IPS-11a (cell line): ENCODE measurements at regions not wholly inside any gene's neighbourhood (a gene's known extent, or its start where the extent isn't known, plus 50 kb on each side); places are given as distances from the start of the nearest gene placed in this dataset.

Experiments
- H3K4me3 ChIP-seq: one replicate; pipeline ENCODE4 v1.5.1; 2013; ENCODE audit warnings: low read depth, low read length, control low read depth

DNA sequence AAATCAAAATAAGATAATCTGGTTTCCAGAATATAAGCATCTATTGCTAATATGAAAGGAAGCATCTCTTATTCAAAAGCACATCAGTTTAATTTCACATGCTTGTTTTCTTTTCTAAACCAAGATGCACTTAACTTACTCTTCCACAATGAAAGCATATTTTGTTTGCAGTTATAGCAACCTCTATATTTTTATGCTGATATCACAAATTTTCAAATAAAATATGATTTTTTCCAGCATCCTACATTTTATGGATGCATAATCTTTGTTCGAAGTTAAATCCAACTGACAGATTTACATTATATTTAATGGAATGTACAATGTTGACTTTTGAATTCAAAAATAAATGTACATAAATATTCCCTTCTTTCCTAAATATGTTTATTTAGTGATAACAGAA, 978.3 kb upstream of the B3GALT2 start:
- H3K4me3 ChIP-seq, result no peak overlapping the region

DNA sequence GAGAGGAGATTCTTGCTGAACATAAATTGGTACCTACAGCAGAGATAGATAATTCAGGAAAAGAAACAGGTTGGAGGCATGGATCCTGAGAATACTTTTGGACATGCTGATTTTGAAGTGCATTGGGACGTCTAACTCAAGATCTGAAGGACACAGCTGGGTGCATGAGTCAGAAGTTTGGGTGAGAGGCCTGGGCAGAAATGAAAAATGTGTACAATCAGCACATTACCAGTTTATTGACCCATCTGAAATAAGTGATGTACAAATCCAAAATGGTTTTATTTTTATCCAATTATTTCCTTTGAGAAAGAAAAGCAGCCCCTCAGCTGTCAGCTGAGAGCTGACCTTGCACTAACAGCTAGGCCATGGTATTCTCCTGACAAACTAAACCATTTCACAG, 975.2 kb upstream of the B3GALT2 start:
- no peak overlapping the region for H3K4me3 ChIP-seq

DNA sequence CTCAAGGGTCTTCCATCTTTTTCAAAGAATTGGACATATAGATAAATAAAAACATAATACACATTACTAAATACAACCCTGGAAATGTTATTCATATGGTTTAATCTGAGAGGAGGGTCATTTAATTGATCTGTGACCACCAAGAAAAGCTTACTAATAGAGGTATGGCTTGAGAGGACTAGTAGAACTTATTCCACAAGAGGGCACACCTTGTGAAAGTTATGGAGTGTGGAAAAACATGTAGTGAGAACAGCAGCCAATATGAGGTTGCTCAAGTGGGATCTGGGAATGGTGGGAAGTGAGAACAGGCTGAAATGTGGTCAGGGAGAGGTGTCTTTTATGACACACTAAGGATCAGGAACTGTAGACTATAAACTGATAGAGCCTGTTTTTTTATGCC, 973.5 kb upstream of the B3GALT2 start:
- H3K4me3 ChIP-seq, result no peak overlapping the region

DNA sequence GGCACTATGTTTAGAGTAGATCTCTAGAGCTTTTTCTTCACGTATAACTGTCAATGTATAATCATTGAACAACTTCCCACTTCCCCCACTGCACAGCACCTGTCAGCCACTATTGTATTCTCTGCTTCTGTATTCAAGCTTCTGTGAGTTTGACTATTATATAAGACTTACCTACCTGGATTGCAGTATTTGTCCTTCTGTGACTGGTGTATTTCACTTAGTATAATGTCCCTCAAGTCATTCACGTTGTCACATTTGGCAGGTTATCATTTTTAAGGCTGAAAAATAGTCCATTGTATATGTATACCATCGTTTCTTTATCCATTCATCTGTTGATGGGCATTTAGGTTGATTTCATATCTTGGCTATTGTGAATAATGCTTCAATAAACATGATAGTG, 969.5 kb upstream of the B3GALT2 start:
- H3K4me3 ChIP-seq, result no peak overlapping the region

DNA sequence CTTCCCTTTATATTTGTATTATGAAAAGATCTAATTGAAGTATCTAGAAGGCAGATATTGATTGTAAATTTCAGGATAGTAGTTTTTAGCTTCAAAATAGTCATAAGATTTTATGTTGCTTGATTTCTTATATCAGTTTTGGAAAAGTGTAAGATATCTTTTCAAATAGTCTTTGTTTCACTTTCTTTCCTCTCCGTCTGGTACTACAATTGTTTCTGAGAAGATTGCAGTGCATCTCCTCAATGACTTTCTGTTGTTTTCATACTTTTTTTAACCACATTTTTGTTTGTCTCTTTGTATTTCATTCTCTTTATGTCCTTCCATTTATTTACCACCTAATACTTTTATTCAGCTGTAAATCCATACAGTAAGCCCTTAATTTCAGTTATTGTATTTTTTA, 964.6 kb upstream of the B3GALT2 start:
- no peak overlapping the region for H3K4me3 ChIP-seq

DNA sequence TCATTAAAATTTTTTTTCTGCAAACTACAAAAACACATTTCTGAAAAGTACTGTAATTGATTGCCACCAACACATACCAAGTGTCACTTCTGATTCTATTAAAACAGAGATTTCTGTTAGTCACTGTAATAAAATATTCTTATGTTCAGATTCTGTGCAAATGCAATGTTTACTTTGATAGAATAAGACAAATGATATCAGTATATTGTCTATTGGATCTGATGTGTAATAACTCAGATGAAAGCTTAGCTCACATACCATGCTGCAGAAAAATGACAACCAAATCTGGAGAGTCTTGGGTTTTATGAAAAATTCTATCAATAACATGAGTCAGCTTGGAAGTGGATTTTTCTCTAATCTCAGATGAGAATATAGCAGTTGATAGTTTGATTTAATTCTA, 963.8 kb upstream of the B3GALT2 start:
- H3K4me3 ChIP-seq, result no peak overlapping the region

DNA sequence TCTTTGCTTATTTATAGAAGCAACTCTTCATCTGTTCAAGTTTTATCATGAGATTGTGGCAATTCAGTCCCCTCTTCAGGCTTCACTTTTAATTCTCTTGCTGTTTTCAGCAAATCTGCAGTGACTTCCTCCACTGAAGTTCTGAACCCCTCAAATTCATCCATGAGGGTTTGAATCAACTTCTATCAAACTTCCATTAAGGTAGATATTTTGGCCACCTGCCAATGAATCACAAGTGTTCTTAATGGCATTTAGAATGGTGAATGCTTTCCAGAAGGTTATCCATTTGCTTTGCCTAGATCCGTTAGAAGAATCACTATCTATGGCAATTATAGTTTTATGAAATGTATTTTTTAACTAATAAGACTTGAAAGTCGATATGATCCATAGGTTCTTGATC, 946.7 kb upstream of the B3GALT2 start:
- H3K4me3 ChIP-seq, result no peak overlapping the region

DNA sequence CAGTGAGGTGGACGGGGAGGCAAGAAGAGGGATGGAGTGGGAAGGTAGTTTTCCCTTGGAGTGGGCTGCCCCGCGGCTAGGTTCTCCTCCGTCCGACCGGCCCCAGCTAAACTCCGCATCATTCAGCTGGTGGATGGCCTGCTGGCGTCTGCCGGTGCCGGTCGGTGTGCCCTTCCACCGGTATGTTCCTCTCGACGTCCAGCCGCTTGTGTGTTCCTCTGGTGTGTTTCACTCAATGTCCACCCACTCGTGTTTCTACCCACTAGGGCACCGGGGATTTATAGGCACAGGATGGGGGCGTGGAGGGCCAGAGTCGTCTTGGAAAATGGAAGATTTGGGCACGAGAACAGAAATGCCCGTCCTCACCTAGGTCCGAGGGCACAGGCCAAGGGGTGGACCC, 931.7 kb upstream of the B3GALT2 start:
- no peak overlapping the region for H3K4me3 ChIP-seq

DNA sequence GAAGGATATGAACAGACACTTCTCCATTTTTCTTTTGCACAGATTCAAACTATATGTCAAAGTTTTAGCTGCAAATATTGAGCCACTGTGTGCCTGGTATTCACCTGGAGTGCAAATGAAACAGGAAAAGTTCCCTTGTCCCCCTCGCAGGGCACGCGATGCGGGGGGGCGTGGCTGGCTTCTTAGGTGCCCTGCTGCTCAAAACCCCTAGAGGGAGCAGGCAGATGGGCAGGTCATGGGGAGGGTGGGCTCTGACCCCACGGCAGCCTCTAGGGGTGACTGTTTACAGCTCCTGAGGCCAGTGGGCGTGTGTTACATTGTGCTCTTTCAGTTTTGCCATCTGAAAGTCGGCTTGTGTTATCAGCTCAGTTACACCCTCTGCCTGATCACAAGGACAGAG, 931.2 kb upstream of the B3GALT2 start:
- no peak overlapping the region for H3K4me3 ChIP-seq

DNA sequence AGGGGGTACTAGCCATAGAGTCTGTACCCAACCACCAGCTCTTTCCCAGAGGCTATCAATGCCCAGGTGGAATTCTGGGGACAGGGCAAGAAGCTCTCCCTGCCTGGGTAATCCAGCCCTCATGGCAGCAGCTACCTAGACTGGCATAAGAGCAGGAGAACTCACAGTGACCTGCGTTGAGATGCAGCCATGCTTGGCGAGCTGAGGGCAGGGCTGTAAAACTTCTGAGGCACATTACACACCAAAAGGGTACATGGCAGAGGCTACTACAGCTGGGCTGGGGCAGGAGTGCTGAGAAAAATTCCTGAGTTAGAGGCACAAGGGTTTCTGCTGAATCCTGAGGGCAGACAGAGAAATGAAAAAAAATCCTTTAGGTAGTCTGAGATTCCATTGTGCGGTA, 927.9 kb upstream of the B3GALT2 start:
- H3K4me3 ChIP-seq, result no peak overlapping the region

DNA sequence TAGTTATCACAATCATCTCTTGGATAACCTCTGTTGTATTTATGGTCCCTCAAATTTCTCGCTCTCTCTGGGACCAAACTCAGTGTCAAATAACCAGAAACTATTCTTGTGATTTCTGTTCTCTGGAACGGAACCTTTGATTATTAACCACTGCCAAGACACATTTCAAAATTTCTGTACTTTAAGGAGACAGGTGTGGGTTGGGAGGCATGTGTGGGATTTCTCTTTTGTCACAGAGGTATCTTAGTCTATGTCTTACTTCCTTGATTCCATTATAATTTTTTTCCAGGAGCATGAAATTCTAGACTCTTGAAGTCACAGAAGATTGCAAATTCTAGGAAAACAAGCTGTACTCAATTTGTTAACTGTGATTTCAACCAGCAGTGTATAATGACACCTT, 919.0 kb upstream of the B3GALT2 start:
- no peak overlapping the region for H3K4me3 ChIP-seq

DNA sequence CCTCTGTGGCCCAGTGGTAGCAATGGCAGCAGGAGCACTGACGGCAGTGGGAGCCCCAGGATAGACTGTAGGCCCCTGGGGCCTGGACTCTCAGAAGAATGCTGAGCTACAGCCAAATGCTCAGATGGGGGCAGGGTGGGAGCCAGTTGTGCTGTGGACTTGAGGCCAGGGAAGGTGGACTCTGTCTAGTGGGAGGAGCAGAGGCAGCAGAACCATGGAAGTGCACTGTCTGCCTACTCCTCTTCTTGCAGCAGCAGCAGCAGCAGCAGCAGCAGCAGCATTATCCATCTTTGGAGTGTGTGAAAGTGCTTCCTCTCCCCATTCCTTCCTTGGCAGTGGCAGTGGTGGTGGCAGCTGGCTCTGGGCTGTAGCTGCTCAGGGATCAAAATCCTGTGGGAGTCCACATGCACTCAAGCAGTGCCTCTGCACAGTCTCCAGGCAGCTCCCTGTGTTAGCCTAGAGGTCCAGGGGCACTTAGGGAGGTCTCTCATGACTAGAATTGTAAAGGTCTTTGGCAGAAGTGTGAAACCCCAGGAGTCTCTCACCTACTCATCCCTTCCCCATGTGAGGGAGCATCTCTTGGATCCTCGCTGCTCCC, 917.9 kb upstream of the B3GALT2 start:
- H3K4me3 ChIP-seq, result no peak overlapping the region

DNA sequence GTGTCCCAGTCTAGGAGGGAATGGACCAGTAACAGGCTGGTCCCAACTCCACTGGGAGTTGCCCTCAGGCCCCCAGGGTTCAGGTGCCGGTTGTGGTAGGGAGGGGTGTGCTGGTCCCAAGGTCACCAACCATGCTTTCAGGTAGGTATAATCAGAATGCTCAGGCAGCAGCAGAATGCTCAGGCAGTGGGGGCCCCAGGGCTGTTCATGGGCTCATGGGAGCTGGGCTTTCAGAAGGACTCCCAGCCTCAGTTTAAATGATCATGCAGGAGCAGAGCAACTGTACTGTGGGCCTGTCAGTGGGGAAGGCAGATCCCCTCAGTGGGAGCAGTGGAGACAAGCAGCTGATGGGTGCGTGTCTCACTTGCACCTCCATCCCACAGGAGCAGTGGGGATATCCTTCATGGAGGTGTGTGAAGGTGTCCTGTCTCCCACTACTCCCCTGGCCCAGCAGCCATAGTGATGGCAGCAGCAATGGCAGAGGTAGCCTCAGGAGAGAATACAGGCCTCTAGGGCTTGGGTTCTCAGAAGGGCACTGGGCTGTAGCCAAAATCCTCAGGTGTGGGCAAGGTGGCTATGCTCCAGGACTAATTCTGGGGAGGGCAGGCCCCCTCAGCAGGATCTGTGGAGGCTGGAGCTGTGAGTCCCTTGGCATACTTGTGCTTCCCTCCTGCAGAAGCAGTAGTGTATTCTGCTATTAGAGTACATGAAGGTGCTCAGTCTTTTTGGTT, 917.3 kb upstream of the B3GALT2 start:
- no peak overlapping the region for H3K4me3 ChIP-seq

DNA sequence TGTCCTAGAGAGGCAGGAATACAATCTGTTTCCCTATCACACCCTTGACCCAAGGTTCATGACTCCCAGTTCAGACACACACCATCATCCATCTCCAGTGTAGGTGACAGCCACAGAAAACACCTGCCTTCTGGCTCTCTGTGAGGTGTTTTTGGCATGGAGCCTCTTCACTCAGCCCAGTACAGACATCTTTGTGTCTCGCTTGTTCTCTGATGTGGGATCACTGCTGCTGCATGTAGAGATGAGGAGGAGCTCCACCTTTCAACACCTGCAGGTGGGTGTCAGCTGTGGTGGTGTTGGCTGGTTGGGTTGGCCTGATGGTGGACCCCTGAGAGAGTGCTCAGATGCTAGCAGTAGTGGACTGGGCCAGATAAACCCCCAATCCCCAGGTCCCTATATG, 916.7 kb upstream of the B3GALT2 start:
- H3K4me3 ChIP-seq, result no peak overlapping the region

DNA sequence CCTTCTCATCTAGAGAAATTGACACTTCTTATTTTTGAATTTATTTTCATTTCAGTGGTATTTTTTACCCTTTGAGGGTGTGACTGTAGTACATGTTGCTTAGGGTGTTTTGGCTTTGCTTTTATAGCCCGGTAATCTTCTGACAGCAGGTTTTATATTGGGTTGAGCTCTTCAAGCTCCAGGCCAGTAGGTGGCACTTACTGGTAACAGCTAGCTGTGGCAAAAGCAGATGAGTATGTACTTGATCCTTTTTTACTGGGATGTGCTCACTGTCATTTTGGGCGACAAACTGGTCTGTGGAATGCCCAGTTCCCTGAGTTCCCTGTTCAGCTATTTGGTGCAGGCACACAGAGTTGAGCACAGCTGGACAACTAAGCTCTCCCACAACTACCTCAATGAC, 916.2 kb upstream of the B3GALT2 start:
- H3K4me3 ChIP-seq, result no peak overlapping the region

DNA sequence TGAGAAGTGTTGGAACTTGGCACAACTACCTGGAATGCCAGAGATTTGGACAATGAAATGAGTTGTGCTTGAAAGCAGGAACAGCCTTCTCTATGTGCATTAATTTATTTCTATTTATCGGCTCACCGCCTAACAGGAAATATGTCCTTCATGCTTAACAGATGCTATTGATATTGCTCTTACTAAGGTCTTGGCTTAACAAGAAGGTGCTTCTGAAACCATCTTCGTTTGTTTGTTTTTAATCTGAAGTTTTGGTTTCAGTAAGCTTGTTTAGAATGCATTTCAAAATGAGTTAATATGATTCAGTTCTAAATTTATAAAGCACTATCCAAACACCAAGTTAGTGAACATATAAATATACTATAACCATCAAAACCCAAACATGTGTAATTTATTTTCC, 898.3 kb upstream of the B3GALT2 start:
- no peak overlapping the region for H3K4me3 ChIP-seq

DNA sequence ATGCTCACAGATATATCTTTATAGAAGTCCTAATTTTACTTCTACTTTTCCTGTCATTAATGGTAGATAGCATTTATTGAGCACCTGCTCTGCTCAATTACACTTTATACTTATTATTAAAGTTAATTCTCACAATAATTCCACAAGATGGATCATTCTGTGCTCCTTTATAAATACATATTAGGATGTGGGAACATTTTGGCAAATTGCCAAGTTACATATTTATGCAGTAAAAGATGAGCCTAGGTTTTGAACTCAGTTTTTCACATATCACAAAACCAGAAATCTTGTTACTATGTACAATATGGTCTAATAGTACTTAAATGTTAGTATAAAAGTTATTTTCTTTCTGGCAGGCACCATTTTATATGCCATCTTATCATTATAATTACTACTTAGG, 895.0 kb upstream of the B3GALT2 start:
- H3K4me3 ChIP-seq, result no peak overlapping the region

DNA sequence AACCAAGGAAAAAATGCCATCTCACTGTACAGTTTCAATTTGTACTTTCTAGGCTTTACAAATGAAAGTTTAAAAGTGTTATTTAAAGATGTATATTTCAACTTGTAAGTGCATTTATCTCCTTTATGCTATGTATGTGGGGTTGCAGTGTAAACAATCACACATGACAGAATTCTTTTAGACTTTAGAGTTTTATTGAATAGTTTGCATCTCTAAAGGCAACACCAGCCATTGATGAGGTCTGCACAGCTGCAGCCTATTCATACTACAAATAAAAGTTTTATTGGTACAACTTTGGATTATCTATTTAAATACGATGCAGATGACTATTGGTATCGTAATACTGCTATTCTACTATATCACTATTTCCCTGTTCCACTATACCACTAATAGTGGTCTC, 894.4 kb upstream of the B3GALT2 start:
- no peak overlapping the region for H3K4me3 ChIP-seq

DNA sequence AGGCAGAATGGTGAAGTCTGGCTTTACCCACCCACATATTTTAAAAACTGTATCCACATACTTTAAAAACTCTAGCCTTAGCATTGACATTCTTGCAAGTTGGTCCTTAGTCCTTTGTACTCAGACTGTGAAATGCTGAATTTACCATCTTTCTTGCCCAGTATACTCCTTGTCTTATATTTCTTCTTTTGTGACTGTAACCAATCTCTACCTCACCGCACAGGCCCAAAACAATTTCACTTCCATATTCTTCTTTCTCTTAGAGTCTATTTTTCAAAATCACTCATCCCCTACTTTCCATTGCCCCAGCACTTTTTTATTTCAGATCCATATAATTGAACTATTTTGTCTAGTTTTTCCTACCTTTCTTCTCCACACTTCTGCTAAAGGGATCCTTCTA, 892.4 kb upstream of the B3GALT2 start:
- H3K4me3 ChIP-seq, result no peak overlapping the region

DNA sequence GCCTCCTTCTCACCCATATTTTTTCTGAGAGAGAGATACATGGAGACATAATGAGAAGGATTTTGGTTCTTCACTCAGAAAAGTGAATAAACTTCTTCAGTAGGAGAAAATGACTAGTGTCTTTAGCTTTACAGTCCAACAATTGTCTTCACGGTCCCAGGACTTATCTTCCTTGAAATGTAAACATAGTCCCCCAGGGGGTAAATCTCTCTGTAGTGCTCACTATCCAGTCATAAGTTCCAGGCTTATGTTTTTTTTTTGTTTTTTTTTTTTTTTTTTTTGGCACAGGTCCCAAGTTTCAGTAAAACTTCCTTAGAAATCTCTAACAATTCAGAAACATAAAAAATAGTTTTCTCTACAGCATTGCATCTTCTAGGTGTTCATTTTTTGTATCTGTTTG, 890.2 kb upstream of the B3GALT2 start:
- H3K4me3 ChIP-seq, result no peak overlapping the region

DNA sequence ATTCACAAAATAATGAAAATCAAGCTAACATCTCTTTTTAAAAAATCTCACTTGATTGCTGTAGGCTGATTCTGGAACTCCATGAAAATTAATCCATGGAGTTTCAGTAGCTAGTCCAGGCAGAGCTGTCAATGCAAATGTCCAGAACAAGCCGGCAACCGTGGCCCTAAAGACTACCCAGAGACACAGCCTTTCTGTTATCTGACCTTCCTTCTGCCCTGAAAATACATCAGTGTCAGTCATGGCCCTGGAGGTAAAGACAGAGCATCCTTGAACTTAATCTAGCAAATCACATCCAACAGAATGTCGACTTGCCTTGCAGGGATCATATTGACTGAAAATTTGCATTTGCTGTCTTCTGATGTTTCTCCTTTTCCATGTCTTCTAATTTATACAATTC, 887.4 kb upstream of the B3GALT2 start:
- no peak overlapping the region for H3K4me3 ChIP-seq

DNA sequence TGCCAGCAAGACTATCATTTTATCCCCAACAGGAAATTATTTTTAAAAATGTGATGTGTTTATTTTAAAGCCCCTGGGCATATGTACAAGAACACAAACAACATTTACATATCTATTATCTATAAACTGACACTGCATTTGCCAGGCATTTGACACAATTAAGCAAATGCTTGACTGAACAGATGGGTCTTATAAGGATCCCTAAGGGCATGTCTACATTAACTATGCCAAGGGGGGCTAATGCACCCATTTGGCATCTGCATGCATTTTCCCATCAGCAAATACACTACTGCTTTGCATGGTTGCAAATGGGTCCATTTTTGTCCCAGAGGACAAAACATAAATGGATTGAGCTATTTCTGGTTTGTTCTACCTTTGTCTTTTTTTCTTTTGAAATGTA, 884.8 kb upstream of the B3GALT2 start:
- H3K4me3 ChIP-seq, result no peak overlapping the region

DNA sequence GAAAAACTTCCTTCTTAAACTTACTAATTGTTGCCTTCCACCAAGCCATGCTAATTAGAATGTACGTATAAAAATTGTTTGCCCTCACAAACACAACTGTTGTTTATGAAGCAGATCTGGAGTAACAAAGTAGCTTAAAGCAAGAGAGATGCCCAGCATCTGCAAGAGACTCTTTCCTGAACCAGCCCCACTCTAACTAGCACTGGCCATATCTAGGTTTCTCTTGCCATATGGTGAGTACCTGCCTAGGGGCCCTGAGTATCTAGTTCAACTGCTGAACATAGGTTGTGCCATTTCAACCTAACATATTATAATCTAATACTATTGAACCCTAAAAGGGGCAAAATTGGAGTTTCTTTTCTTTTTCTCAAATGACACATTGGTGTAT, 883.4 kb upstream of the B3GALT2 start:
- H3K4me3 ChIP-seq, result no peak overlapping the region
